HEK293 (cell line): ENCODE measurements at regions not wholly inside any gene's neighbourhood (a gene's known extent, or its start where the extent isn't known, plus 50 kb on each side); places are given as distances from the start of the nearest gene placed in this dataset.

ENCODE experiments used
- CTCF ChIA-PET: fragments of 350-600 bp; formaldehyde crosslinking; extraction: SDS; loops from one replicate; lab custom pipeline; 2021; ENCODE audit warnings: antibody characterized with exemption; lab: Yijun Ruan, JAX
- POLR2A ChIA-PET: fragments of 300-600 bp; formaldehyde crosslinking; extraction: SDS; loops from one replicate; lab custom pipeline; 2020; ENCODE audit warnings: antibody characterized with exemption, inconsistent platforms; lab: Yijun Ruan, JAX
- H3K27ac ChIP-seq: fragments of 200-500 bp; sonication (Bioruptor generic); 2 replicates; pipeline ENCODE4 v1.5.1; 2014; ENCODE audit warnings: low read depth, low read length, control low read depth, inconsistent platforms; ENCODE audit errors: extremely low read depth
- H3K36me3 ChIP-seq, 2 experiments: fragments of 200-500 bp in 1 of 2; sonication (Bioruptor generic) in 1 of 2; 1 replicate in 1 of 2; 2 replicates in 1 of 2; pipeline ENCODE4 v1.5.1; 2014 to 2017; ENCODE audit warnings: inconsistent platforms in 2 of 2, low read length in 2 of 2; ENCODE audit not compliant: control insufficient read depth in 2 of 2, insufficient read depth in 1 of 2
- H3K4me1 ChIP-seq: fragments of 200-500 bp; sonication (Bioruptor generic); 2 replicates; pipeline ENCODE4 v1.5.1; 2014; ENCODE audit warnings: mild to moderate bottlenecking, low read length, inconsistent platforms; ENCODE audit not compliant: control insufficient read depth, insufficient read depth
- H3K4me3 ChIP-seq: 2 replicates; pipeline ENCODE4 v1.5.1; 2011; ENCODE audit warnings: low read depth, mild to moderate bottlenecking, control low read depth, low read length, moderate library complexity
- H3K9me3 ChIP-seq: fragments of 200-500 bp; sonication (Bioruptor generic); 2 replicates; pipeline ENCODE4 v1.5.1; 2014; ENCODE audit warnings: low read depth, low read length, inconsistent platforms; ENCODE audit not compliant: control insufficient read depth, insufficient read depth
- ELK4 ChIP-seq: IDR thresholded peaks from 2 replicates; pipeline ENCODE4 v1.6.1; 2011; ENCODE audit warnings: mild to moderate bottlenecking, low read depth, low read length, borderline replicate concordance
- FEZF1 ChIP-seq: fragments of 450-650 bp; formaldehyde crosslinking; IDR thresholded peaks from 2 replicates; pipeline ENCODE4 v1.5.1; 2016; ENCODE audit warnings: missing biosample characterization, missing genetic modification characterization
- HOXC10 ChIP-seq: sonication (generic); formaldehyde crosslinking; IDR thresholded peaks from 2 replicates; pipeline ENCODE4 v1.8.1; 2023; ENCODE audit warnings: mild to moderate bottlenecking, missing genetic modification reagents
- KLF1 ChIP-seq: fragments of 450-650 bp; formaldehyde crosslinking; IDR thresholded peaks from 2 replicates; pipeline ENCODE4 v1.5.1; 2016; ENCODE audit warnings: missing biosample characterization, missing genetic modification characterization
- KLF7 ChIP-seq: fragments of 450-650 bp; formaldehyde crosslinking; IDR thresholded peaks from 2 replicates; pipeline ENCODE4 v1.5.1; 2016; ENCODE audit warnings: missing biosample characterization, missing genetic modification characterization, borderline replicate concordance
- OVOL3 ChIP-seq: fragments of 450-650 bp; formaldehyde crosslinking; IDR thresholded peaks from 2 replicates; pipeline ENCODE4 v1.5.1; 2016; ENCODE audit warnings: missing biosample characterization, missing genetic modification characterization
- ZBTB26 ChIP-seq: fragments of 450-650 bp; formaldehyde crosslinking; optimal IDR thresholded peaks from 2 replicates; pipeline ENCODE3; 2016; ENCODE audit warnings: missing biosample characterization, mild to moderate bottlenecking, missing genetic modification characterization
- ZNF280D ChIP-seq: fragments of 450-650 bp; formaldehyde crosslinking; IDR thresholded peaks from 2 replicates; pipeline ENCODE4 v1.5.1; 2016; ENCODE audit warnings: missing biosample characterization, missing genetic modification characterization
- ZNF335 ChIP-seq: fragments of 450-650 bp; formaldehyde crosslinking; conservative IDR thresholded peaks from 2 replicates; pipeline ENCODE4 v1.5.1; 2016; ENCODE audit warnings: missing biosample characterization, missing genetic modification characterization
- ZNF416 ChIP-seq: fragments of 450-650 bp; formaldehyde crosslinking; IDR thresholded peaks from 2 replicates; pipeline ENCODE4 v1.5.1; 2016; ENCODE audit warnings: missing biosample characterization, missing genetic modification characterization
- ZNF473 ChIP-seq: fragments of 450-650 bp; formaldehyde crosslinking; IDR thresholded peaks from 2 replicates; pipeline ENCODE4 v1.5.1; 2017; ENCODE audit warnings: missing biosample characterization, missing genetic modification characterization
- ZNF510 ChIP-seq: fragments of 450-650 bp; formaldehyde crosslinking; IDR thresholded peaks from 2 replicates; pipeline ENCODE4 v1.5.1; 2018; ENCODE audit warnings: mild to moderate bottlenecking, missing genetic modification characterization, missing biosample characterization; ENCODE audit not compliant: insufficient replicate concordance
- ZNF514 ChIP-seq: fragments of 450-650 bp; formaldehyde crosslinking; IDR thresholded peaks from 2 replicates; pipeline ENCODE4 v1.5.1; 2016; ENCODE audit warnings: missing biosample characterization, missing genetic modification characterization
- ZNF580 ChIP-seq: fragments of 450-650 bp; formaldehyde crosslinking; IDR thresholded peaks from 2 replicates; pipeline ENCODE4 v1.5.1; 2016; ENCODE audit warnings: missing biosample characterization, missing genetic modification characterization
- ZNF610 ChIP-seq: fragments of 450-650 bp; formaldehyde crosslinking; IDR thresholded peaks from 2 replicates; pipeline ENCODE4 v1.5.1; 2016; ENCODE audit warnings: missing biosample characterization, missing genetic modification characterization, borderline replicate concordance
- ZNF621 ChIP-seq: fragments of 450-650 bp; formaldehyde crosslinking; IDR thresholded peaks from 2 replicates; pipeline ENCODE4 v1.5.1; 2017; ENCODE audit warnings: missing biosample characterization, missing genetic modification characterization

- H3K9me3 ChIP-seq = no peaks in the 10 kb centered on the region
- H3K4me1 ChIP-seq = no peaks in the 10 kb centered on the region
- ChIA-PET CTCF (no interaction called here), POLR2A (no interaction called here)
- H3K4me3 ChIP-seq = no peak overlapping the region
- no peaks in the 10 kb centered on the region for H3K36me3 ChIP-seq
- H3K27ac ChIP-seq = no peak overlapping the region
- no peak for TF ChIP-seq ELK4
Measured at GRCh38 chr11:121872356-121872755, 243.7 kb downstream of the BLID start.

- Histone ChIP-seq H3K36me3 (no peaks in the 10 kb centered on the region), H3K4me3 (no peak overlapping the region), H3K4me1 (no peaks in the 10 kb centered on the region), H3K9me3 (no peaks in the 10 kb centered on the region)
- CTCF ChIA-PET = interaction anchor here (0.6 to 1.1 kb wide), 5 partner anchors 12 to 624 kb away, joined by 3 to 4 read pairs (median 3); no protein-coding TSS in a partner anchor
- no peak for TF ChIP-seq FEZF1
- TF ChIP-seq HOXC10 (CRISPR knock-in tag) = no peak
- no peak for TF ChIP-seq ZNF416 (tag by site-specific recombination)
- no peak for TF ChIP-seq OVOL3 (tag by site-specific recombination)
- TF ChIP-seq, all 188 proteins: peak for 0
- POLR2A ChIA-PET = no interaction called here
- no peak overlapping the region for H3K27ac ChIP-seq
Measured at GRCh38 chr11:121870206-121871045, 245.6 kb downstream of the BLID start.

GRCh38 chr11:121869478-121869877 lies 246.5 kb downstream of the BLID start:
- H3K27ac ChIP-seq = no peak overlapping the region
- no peak overlapping the region for H3K4me3 ChIP-seq
- ChIA-PET CTCF (interaction anchor here (1.4 kb wide), 1 partner anchor 215 kb away, joined by 4 read pairs; no protein-coding TSS in a partner anchor), POLR2A (no interaction called here)
- no peaks in the 10 kb centered on the region for H3K36me3 ChIP-seq
- no peaks in the 10 kb centered on the region for H3K4me1 ChIP-seq
- no peaks in the 10 kb centered on the region for H3K9me3 ChIP-seq
- no peak for TF ChIP-seq ZNF610
- no peak for TF ChIP-seq KLF1 (tag by site-specific recombination)
- TF ChIP-seq ZNF510 (tag by site-specific recombination) = no peak
- TF ChIP-seq ZBTB26 (tag by site-specific recombination) = no peak
- no peak for TF ChIP-seq ZNF335 (tag by site-specific recombination)
- TF ChIP-seq ZNF580 = no peak
- no peak for TF ChIP-seq ZNF473 (tag by site-specific recombination)
- no peak for TF ChIP-seq KLF7 (tag by site-specific recombination)
- no peak for TF ChIP-seq ZNF514 (tag by site-specific recombination)
- TF ChIP-seq ZNF280D (tag by site-specific recombination) = no peak
- no peak for TF ChIP-seq ZNF621
